Astrocyte of the spinal cord (primary cell): ENCODE measurements at regions not wholly inside any gene's neighbourhood (a gene's known extent, or its start where the extent isn't known, plus 50 kb on each side); places are given as distances from the start of the nearest gene placed in this dataset.
A peak's percentile ranks its signal among the peaks of the same experiment; 100 is the strongest.

Source experiments
- DNase-seq: peaks from one replicate; pipeline ENCODE4 v3.0.0; 2011; ENCODE audit warnings: low read depth, low spot score
- H3K4me3 ChIP-seq: 2 replicates; pipeline ENCODE4 v1.5.1; 2011; ENCODE audit warnings: low read depth, mild to moderate bottlenecking, low read length, moderate library complexity
- in situ Hi-C: cut with HindIII; loops from 2 replicates; pipeline ENCODE4 v1.10.0; 2017; ENCODE audit warnings: low sequenced_read_pairs
- TF ChIP-seq, protein P1 (sequence below): IDR thresholded peaks from 2 replicates; pipeline ENCODE4 v1.5.1; 2012; ENCODE audit warnings: low read depth, mild to moderate bottlenecking, low read length, inconsistent platforms

DNA sequence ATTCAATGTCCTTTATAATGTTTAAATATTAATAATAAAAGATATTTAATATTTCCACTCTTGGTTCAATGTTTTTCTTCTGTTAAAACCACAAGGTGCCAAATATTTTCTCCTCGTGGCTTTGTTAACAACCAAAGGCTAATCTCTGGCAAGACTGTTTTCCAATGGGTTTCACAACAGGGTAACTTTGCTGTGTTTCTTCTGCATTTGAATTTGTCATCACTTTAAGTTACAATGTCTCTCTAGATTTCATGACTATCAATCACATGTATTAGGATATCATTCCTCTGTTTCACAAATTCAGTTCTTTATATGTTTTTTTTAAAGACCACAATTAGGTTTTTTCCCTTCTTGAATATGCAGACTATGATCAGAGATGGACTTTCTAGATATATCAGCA is 469.8 kb upstream of the ACVR2A start:
- H3K4me3 ChIP-seq, result no peak overlapping the region
- no peak for DNase-seq
- in situ Hi-C loops, result no loop called here
- TF ChIP-seq, protein P1, sequence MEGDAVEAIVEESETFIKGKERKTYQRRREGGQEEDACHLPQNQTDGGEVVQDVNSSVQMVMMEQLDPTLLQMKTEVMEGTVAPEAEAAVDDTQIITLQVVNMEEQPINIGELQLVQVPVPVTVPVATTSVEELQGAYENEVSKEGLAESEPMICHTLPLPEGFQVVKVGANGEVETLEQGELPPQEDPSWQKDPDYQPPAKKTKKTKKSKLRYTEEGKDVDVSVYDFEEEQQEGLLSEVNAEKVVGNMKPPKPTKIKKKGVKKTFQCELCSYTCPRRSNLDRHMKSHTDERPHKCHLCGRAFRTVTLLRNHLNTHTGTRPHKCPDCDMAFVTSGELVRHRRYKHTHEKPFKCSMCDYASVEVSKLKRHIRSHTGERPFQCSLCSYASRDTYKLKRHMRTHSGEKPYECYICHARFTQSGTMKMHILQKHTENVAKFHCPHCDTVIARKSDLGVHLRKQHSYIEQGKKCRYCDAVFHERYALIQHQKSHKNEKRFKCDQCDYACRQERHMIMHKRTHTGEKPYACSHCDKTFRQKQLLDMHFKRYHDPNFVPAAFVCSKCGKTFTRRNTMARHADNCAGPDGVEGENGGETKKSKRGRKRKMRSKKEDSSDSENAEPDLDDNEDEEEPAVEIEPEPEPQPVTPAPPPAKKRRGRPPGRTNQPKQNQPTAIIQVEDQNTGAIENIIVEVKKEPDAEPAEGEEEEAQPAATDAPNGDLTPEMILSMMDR, result no peak

DNA sequence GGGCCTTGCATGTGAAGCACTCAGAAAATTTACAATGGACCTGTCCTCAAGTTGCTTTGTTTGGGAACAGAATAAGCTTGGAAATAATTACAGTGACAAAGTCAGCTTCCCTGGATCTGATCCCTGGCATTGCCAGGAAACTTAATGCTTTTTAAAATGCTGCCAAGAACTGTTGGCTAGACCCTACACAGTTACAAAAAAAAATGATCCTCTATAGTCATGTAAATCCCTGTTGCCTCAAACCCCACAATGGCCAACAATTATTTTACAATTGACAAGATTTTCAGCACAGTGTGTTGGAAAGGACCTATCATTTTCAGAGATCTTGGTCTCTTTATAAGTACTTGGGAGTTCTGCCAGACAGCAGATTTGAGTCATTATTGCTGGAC is 470.4 kb upstream of the ACVR2A start:
- TF ChIP-seq, protein P1, result no peak

GRCh38 chr2:147373800-147374422 is 470.9 kb upstream of the ACVR2A start:
- in situ Hi-C loops, result no loop called here
- no peak for DNase-seq
- TF ChIP-seq, protein P1, result no peak
- no peak overlapping the region for H3K4me3 ChIP-seq

More for the DNA sequence above, 470.4 kb upstream of the ACVR2A start:
- no peak overlapping the region for H3K4me3 ChIP-seq
- in situ Hi-C loops, result no loop called here
- peak; percentile 61 for DNase-seq

DNA sequence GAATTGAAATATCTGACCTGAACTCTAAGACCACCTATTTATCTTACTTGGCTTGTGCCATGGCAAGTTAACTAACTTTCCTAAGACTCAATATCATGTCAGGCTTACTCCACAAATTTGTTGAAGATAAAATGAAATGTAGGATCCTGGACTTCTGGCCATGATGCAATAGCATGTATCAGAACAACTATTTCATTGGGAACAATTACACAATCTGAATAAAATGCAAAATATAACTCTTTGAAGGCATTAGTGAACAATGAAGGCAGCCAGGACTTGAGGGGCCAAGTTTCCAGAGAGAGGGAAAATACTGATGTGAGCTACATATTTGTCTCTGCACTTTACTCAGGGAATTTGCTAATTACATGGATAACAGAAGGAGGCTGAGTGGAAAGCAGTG is 476.5 kb upstream of the ACVR2A start:
- DNase-seq, result no peak
- TF ChIP-seq, protein P1, result no peak
- in situ Hi-C loops, result no loop called here
- no peak overlapping the region for H3K4me3 ChIP-seq

DNA sequence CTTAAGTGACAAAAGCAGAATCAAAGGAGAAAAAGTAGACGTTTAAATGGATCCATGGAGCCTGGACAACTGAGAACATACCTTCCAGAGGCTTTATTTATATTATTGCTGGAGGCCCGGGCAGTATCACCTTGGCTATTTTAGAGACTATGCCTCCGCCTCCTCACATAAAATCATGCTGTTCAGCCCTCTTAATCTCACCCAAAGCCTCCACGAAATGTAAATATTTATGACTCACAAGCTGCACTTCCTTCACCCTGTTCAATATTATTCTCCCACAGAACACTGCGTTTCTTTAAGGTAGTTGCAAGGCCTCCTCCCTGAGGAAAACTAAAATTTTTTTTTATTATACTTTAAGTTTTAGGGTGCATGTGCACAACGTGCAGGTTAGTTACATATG is 478.6 kb upstream of the ACVR2A start:
- TF ChIP-seq, protein P1, result no peak
- no peak overlapping the region for H3K4me3 ChIP-seq
- no peak for DNase-seq
- in situ Hi-C loops, result no loop called here

DNA sequence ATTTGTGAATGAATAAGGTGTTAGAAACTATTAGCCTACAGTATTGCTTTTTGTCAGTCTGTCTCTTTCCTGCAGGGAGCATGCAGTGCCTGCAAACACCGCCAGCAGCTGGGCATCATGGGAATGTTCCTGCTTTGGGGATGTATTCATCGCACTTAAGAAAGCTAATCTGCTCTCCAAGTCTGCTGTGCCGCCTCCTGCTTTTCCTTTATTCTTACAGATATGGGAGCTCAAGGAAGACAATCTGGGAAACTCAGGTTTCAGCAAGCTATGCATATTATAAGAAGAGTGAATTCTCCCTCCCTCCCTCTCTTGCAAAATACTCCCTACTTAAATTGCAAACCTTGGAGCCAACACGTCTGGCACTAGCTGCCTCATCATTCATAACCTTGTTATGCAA is 479.2 kb upstream of the ACVR2A start:
- in situ Hi-C loops, result no loop called here
- no peak for DNase-seq
- TF ChIP-seq, protein P1, result no peak
- H3K4me3 ChIP-seq, result no peak overlapping the region
